HG03175 (cell line): ENCODE measurements at regions not wholly inside any gene's neighbourhood (a gene's known extent, or its start where the extent isn't known, plus 50 kb on each side); places are given as distances from the start of the nearest gene placed in this dataset.

Source experiments
- ATAC-seq: cut with Tn5 transposase; IDR thresholded peaks from one replicate; pipeline ENCODE4 v1.9.1; 2021; ENCODE audit warnings: mild to moderate bottlenecking, moderate library complexity; ENCODE audit not compliant: unreplicated experiment

- ATAC-seq = no peak
These were observed 1037.4 kb upstream of the PABPC4L start for GRCh38 chr4:135238940-135239339.

DNA sequence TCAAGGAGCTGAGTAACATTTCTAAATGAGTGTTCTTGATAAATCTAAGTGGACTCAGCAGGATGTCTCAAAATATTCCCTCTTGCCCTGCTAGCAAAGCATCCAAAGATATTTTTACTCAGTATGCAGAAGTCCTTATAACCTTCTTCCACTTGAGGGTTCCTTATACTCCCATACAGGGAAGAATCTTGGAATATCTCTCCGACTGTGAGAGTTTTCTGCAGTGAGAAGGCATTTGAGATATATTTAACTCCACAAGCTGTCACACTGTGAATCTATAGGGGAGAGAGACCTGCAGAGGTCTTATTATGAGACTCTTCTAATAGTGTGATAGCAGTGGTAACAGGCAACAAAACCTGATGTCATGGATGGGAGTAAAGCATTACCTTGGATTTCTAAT is 1034.5 kb upstream of the PABPC4L start:
- ATAC-seq = no peak

DNA sequence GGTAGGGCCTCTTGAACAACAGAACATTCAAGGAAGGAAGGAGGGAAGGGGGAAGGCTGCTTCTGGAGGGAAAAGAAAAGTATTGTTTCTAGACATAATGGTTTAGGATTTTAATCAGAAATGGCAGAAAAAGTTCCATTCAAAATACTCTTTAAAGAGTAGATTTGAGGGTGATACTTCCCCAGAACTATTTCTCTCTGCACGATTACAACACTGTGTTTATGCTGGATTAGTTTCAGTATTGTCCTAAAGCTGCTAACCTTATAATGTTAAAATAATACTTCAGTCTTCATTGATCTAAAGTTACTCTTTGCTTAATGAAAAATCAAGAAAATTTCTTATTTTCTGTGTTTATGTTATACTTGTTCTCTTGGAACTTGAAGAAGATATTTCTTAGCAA is 1026.3 kb upstream of the PABPC4L start:
- ATAC-seq = no peak

- no peak for ATAC-seq
These were observed 1024.0 kb upstream of the PABPC4L start for GRCh38 chr4:135225551-135225950.

GRCh38 chr4:135210341-135210740 is 1008.8 kb upstream of the PABPC4L start:
- ATAC-seq = no peak

- ATAC-seq = no peak
These were observed 1005.9 kb upstream of the PABPC4L start for GRCh38 chr4:135207531-135207930.

DNA sequence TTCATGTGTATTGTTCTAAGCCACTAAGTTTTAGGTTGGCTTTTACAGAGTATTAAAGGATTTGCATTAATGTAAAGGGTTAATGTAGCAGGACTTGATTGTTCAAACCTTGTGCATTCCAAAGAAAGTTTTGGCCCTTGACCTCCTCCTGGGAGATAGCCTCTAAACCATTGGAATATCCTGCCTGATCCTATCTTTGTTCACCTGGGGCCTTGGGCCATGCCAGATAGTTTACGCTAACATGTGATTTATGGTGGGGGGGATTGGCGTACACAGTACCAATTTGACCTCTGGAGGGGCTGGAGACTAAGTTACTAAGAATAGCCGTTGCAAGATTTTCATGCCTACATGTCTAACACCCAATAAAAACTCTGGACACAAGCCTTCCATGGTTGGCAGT is 1002.7 kb upstream of the PABPC4L start:
- ATAC-seq = no peak

DNA sequence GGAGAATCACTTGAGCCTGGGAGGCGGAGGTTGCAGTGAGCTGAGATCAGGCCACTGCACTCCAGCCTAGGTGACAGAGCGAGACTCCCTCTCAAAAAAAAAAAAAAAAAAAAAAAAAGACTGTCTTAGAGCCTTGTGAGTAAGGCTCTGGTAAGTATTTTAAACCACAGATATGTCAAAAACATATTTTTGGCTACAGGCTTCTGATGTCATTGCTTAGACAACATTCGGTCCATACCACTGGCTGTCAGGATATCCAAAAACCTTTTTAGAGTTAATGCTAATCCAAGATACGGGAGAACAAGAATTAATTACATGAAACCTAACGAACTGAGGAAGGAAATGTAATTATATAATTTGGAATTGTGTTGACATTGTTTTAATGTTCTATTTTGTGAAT is 999.5 kb upstream of the PABPC4L start:
- no peak for ATAC-seq

- no peak for ATAC-seq
These were observed 996.1 kb upstream of the PABPC4L start for GRCh38 chr4:135197641-135198040.

GRCh38 chr4:135194477-135194876 is 992.9 kb upstream of the PABPC4L start:
- no peak for ATAC-seq

DNA sequence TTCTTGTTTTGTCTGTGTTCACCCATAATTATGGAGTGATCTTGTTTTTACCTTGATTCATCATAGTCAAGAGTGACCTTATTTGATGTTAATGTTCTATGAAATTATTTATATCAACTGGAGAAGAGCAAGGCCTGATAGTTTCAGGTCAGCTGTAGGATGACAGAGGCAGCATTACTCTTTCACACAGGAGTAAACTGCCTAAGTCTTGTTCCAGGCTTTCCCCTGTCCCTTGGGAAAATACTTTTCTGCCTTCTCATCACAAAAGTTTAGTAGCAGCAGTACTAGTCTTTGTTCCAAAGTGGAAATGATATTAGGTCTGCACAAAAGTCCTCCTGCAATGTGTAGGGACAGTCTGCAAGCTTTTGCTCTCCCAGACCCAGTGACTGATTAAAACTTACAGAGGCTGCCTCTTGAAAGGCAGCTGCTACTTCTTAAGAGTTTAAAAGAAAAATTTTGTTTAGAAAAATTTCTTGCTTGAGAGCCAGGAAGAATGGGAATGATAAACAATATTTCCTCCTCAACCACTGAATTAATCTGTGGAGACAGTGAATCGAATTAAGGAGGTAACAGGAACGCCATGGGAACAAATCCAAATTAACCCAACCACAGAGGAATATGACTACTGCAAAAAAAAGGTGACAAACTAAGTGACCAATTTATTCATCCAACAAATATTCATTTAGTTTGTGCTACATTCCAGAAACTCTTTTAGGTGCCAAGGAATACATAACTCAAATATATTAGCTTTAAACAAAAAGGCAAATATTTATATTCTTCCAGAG is 991.4 kb upstream of the PABPC4L start:
- ATAC-seq = no peak

GRCh38 chr4:135191596-135191995 is 990.0 kb upstream of the PABPC4L start:
- no peak for ATAC-seq

- ATAC-seq = no peak
These were observed 984.4 kb upstream of the PABPC4L start for GRCh38 chr4:135186002-135186401.

DNA sequence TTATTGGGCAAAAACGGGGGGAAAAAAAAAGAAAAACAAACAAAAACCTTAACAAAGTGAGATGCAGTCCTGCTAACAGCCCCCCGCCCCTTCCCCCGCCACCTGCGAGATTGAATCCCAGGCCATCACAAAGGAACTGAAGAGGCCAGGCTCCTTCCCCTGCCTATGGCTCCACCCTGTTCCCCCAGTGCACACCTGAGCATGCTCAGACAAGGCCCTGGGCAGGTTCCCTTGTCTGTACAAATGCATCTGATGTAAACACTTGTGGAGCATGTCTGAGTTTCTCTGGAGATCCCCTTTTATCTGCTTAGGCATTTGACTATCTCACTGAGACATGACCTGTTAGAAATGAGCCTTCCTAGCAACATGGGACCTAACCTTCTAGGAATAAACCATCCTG is 983.7 kb upstream of the PABPC4L start:
- no peak for ATAC-seq

- no peak for ATAC-seq
These were observed 983.1 kb upstream of the PABPC4L start for GRCh38 chr4:135184715-135185114.

DNA sequence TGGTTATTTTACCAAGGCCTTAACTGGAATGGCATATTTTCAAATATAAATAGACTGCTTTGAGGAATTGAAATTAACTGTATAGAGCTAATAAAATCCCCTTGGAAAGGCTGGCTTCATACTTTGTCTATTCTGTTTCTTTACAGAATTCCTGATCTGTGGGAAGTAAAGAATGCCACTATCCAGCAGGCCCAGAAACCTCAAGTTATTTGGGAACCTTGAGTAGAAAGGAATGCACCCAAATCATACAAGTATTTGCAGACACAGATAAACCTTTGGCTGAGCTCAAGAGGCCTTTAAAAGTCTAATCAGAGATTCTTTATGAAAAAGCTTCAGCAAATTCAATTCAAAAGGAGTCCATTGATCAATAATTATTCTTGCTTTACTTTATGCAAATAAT is 975.7 kb upstream of the PABPC4L start:
- ATAC-seq = no peak

GRCh38 chr4:135166661-135167060 is 965.1 kb upstream of the PABPC4L start:
- no peak for ATAC-seq

DNA sequence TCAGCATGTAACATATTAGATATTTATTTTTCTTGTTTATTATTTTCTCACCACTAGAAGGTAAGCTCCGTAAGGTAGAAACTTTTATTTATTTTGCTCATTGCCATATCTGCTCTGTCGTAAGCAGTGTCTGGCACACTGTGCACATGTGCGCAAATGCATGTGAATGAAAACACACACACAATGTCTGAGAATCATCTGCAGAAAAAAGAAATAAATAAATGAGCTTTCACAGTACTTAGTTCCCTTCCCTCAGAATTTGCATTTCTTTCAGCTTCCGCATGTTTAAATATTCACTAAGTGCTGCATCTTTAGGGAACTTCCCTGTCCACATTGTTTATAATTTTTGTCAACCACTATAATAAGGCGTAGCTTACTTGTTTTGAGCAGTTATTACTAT is 963.0 kb upstream of the PABPC4L start:
- no peak for ATAC-seq

- ATAC-seq = no peak
These were observed 942.9 kb upstream of the PABPC4L start for GRCh38 chr4:135144498-135144897.

GRCh38 chr4:135124196-135124595 is 922.6 kb upstream of the PABPC4L start:
- no peak for ATAC-seq

DNA sequence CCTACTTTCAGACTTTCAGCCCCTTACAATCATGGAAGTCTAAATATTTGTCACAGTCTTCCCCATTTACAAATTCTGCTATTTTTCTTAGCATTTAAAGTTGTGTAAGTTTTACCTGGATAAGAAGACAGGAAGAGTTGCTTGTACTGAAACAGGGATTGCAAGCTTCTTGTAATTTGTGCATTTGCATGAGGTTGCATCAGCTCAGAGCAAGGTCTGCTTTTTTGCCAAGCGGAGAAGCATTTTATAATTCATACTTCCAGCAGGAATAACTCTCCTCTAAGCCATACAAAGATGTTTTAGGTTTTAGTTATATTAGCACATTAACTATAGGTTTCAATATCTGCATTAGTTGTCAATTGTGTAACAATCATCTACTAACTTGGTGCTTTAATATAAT is 922.0 kb upstream of the PABPC4L start:
- no peak for ATAC-seq

GRCh38 chr4:135122457-135122856 is 920.9 kb upstream of the PABPC4L start:
- no peak for ATAC-seq

GRCh38 chr4:135120195-135120594 is 918.6 kb upstream of the PABPC4L start:
- no peak for ATAC-seq
